A673 (cell line): ENCODE measurements at regions not wholly inside any gene's neighbourhood (a gene's known extent, or its start where the extent isn't known, plus 50 kb on each side); places are given as distances from the start of the nearest gene placed in this dataset.

Experiments
- BruUV-seq: library from RNA; stranded (reverse); fragments of 400-500 nt; replicated peaks from 2 replicates; lab custom pipeline; 2021; lab: Mats Ljungman, UMichigan
- CTCF ChIA-PET: fragments of 300-600 bp; sonication (Branson Sonifier 250); formaldehyde crosslinking; loops from one replicate; lab custom pipeline; 2022; ENCODE audit warnings: antibody characterized with exemption; lab: Charles Lee
- POLR2A ChIA-PET: fragments of 300-600 bp; sonication (Branson Sonifier 250); formaldehyde crosslinking; loops from one replicate; lab custom pipeline; 2022; ENCODE audit warnings: antibody characterized with exemption; ENCODE audit not compliant: low non-redundant PET; lab: Charles Lee
- DNase-seq: peaks from one replicate; pipeline ENCODE4 v3.0.0-alpha.2; 2015; ENCODE audit warnings: low spot score
- H3K27ac ChIP-seq: fragments of 200-600 bp; sonication (generic); 2 replicates; pipeline ENCODE4 v1.5.1; 2016; ENCODE audit warnings: mixed run types, low read depth, mild to moderate bottlenecking, mixed read lengths, antibody characterized with exemption, low read length; ENCODE audit not compliant: poor library complexity, severe bottlenecking
- H3K27me3 ChIP-seq: fragments of 200-600 bp; sonication (generic); replicated peaks from 2 replicates; pipeline ENCODE4 v1.6.1; 2017; ENCODE audit warnings: mixed run types, low read depth, mild to moderate bottlenecking, mixed read lengths, antibody characterized with exemption, low read length; ENCODE audit not compliant: insufficient read depth, poor library complexity
- H3K36me3 ChIP-seq: fragments of 200-600 bp; sonication (generic); 2 replicates; pipeline ENCODE4 v1.6.1; 2016; ENCODE audit warnings: mixed run types, mild to moderate bottlenecking, mixed read lengths, antibody characterized with exemption, low read length; ENCODE audit not compliant: insufficient read depth, poor library complexity, severe bottlenecking
- H3K4me1 ChIP-seq: fragments of 200-600 bp; sonication (generic); 2 replicates; pipeline ENCODE4 v1.6.1; 2017; ENCODE audit warnings: mixed run types, mild to moderate bottlenecking, mixed read lengths, antibody characterized with exemption, low read length; ENCODE audit not compliant: insufficient read depth, poor library complexity, severe bottlenecking
- H3K4me3 ChIP-seq: fragments of 200-600 bp; sonication (generic); 2 replicates; pipeline ENCODE4 v1.5.1; 2016; ENCODE audit warnings: low read depth, mixed run types, mild to moderate bottlenecking, mixed read lengths, low read length; ENCODE audit not compliant: poor library complexity, severe bottlenecking
- H3K9me3 ChIP-seq: fragments of 200-600 bp; sonication (generic); 2 replicates; pipeline ENCODE4 v1.6.1; 2016; ENCODE audit warnings: mixed run types, low read depth, mild to moderate bottlenecking, mixed read lengths, antibody characterized with exemption, low read length; ENCODE audit not compliant: poor library complexity, severe bottlenecking
- EZH2 ChIP-seq: fragments of 200-600 bp; sonication (generic); IDR thresholded peaks from 2 replicates; pipeline ENCODE4 v1.6.1; 2017; ENCODE audit warnings: borderline replicate concordance, low read depth, mild to moderate bottlenecking, mixed read lengths, antibody characterized with exemption, low read length; ENCODE audit not compliant: poor library complexity, severe bottlenecking
- intact Hi-C: fragments of 100-400 bp; cut with micrococcal nuclease; formaldehyde crosslinking; loops from one replicate; pipeline ENCODE4 v1.10.0; 2022; ENCODE audit not compliant: unreplicated experiment
- TF ChIP-seq, protein P1 (sequence below): fragments of 300-800, 200-600 bp; sonication (generic); conservative IDR thresholded peaks from 2 replicates; pipeline ENCODE4 v1.5.1; 2017; ENCODE audit warnings: low read depth, mild to moderate bottlenecking, antibody characterized with exemption, low read length, moderate library complexity, mixed read lengths

DNA sequence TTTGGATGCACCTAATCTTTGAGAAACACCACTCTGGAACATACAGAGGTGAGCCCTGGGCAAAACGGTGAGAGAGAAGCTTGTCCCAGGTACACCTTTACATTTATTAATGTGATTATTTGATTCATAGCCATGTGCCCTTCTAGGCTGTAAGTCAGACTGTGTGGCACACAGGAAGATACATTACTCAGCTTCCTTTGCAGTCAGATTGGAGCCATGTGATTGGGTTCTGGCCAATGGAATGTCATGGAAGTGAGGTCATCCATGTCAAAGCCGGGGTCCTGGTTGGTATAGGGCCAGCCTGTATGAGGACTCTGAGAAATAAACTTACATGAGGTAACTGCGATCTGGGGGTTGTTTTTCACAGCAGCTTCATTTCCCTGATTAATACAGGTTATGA, 106.8 kb upstream of the CD180 start:
- no TSS peak for BruUV-seq
- no peaks in the 10 kb centered on the region for H3K27me3 ChIP-seq
- H3K4me1 ChIP-seq = peaks cover 53% of the 10 kb centered on the region
- no peak overlapping the region for H3K27ac ChIP-seq
- ChIA-PET POLR2A (interaction anchor here (0.6 kb wide), 1 partner anchor 8 kb away, joined by 5 read pairs; no protein-coding TSS in a partner anchor), CTCF (no interaction called here)
- no peaks in the 10 kb centered on the region for H3K36me3 ChIP-seq
- no peak overlapping the region for H3K4me3 ChIP-seq
- H3K9me3 ChIP-seq = no peaks in the 10 kb centered on the region
- TF ChIP-seq EZH2 = no peak
- TF ChIP-seq, protein P1, sequence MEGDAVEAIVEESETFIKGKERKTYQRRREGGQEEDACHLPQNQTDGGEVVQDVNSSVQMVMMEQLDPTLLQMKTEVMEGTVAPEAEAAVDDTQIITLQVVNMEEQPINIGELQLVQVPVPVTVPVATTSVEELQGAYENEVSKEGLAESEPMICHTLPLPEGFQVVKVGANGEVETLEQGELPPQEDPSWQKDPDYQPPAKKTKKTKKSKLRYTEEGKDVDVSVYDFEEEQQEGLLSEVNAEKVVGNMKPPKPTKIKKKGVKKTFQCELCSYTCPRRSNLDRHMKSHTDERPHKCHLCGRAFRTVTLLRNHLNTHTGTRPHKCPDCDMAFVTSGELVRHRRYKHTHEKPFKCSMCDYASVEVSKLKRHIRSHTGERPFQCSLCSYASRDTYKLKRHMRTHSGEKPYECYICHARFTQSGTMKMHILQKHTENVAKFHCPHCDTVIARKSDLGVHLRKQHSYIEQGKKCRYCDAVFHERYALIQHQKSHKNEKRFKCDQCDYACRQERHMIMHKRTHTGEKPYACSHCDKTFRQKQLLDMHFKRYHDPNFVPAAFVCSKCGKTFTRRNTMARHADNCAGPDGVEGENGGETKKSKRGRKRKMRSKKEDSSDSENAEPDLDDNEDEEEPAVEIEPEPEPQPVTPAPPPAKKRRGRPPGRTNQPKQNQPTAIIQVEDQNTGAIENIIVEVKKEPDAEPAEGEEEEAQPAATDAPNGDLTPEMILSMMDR = no peak
- peak; percentile 47 for DNase-seq
- intact Hi-C loops = loop anchor here (5.0 kb wide), 1 partner anchor 56 kb away; no protein-coding TSS in a partner anchor

GRCh38 chr5:67301285-67301903, 104.8 kb upstream of the CD180 start:
- peak; percentile 94 for DNase-seq
- BruUV-seq = no TSS peak
- TF ChIP-seq, protein P1 = no peak
- Histone ChIP-seq H3K36me3 (no peaks in the 10 kb centered on the region), H3K27ac (peak overlapping the region; percentile 83), H3K4me1 (peaks cover 40% of the 10 kb centered on the region), H3K9me3 (no peaks in the 10 kb centered on the region), H3K4me3 (no peak overlapping the region), H3K27me3 (no peaks in the 10 kb centered on the region)
- CTCF ChIA-PET = no interaction called here
- POLR2A ChIA-PET = no interaction called here
- intact Hi-C loops = loop anchor here (5.0 kb wide), 1 partner anchor 54 kb away; no protein-coding TSS in a partner anchor

GRCh38 chr5:67300326-67300725, 103.7 kb upstream of the CD180 start:
- Histone ChIP-seq H3K27ac (peak overlapping the region; percentile 83), H3K4me1 (peaks cover 29% of the 10 kb centered on the region), H3K27me3 (no peaks in the 10 kb centered on the region), H3K4me3 (no peak overlapping the region), H3K9me3 (no peaks in the 10 kb centered on the region), H3K36me3 (no peaks in the 10 kb centered on the region)
- CTCF ChIA-PET = no interaction called here
- no peak for DNase-seq
- no peak for TF ChIP-seq EZH2
- intact Hi-C loops = loop anchor here (5.0 kb wide), 1 partner anchor 53 kb away; no protein-coding TSS in a partner anchor
- no TSS peak for BruUV-seq
- POLR2A ChIA-PET = no interaction called here
